AG04450 (cell line): ENCODE measurements at regions not wholly inside any gene's neighbourhood (a gene's known extent, or its start where the extent isn't known, plus 50 kb on each side); places are given as distances from the start of the nearest gene placed in this dataset.

Source experiments
- CTCF ChIA-PET: fragments of 300-600, 350-600 bp; formaldehyde crosslinking; extraction: SDS; loops from one replicate; lab custom pipeline; 2022; ENCODE audit warnings: antibody characterized with exemption, inconsistent platforms; lab: Charles Lee
- POLR2A ChIA-PET: fragments of 350-600 bp; formaldehyde crosslinking; extraction: SDS; loops from one replicate; lab custom pipeline; 2021; ENCODE audit warnings: antibody characterized with exemption, inconsistent platforms; lab: Yijun Ruan, JAX
- DNase-seq: peaks from one replicate; pipeline ENCODE4 v3.0.0-alpha.2; 2011; ENCODE audit warnings: low read depth, low spot score
- H3K27ac ChIP-seq: one replicate; pipeline ENCODE4 v1.5.1; 2012; ENCODE audit warnings: low read depth, low read length, control low read depth
- H3K27me3 ChIP-seq: one replicate; pipeline ENCODE4 v1.6.0; 2012; ENCODE audit warnings: low read length; ENCODE audit not compliant: control insufficient read depth, insufficient read depth
- H3K4me3 ChIP-seq: 2 replicates; pipeline ENCODE4 v1.5.1; 2011; ENCODE audit warnings: mild to moderate bottlenecking, low read depth, low read length, control low read depth
- H3K9me3 ChIP-seq: 2 replicates; pipeline ENCODE4 v1.5.1; 2012; ENCODE audit warnings: low read length; ENCODE audit not compliant: control insufficient read depth, insufficient read depth
- CTCF ChIP-seq: IDR thresholded peaks from 2 replicates; pipeline ENCODE4 v1.5.1; 2011; ENCODE audit warnings: low read depth, low read length, control low read depth, inconsistent platforms

- TF ChIP-seq CTCF, result no peak
- Histone ChIP-seq H3K27ac (no peak overlapping the region), H3K9me3 (no peaks in the 10 kb centered on the region), H3K27me3 (no peaks in the 10 kb centered on the region), H3K4me3 (no peak overlapping the region)
- CTCF ChIA-PET, result no interaction called here
- POLR2A ChIA-PET, result no interaction called here
- DNase-seq, result no peak
Observed at GRCh38 chr5:167482555-167482954, 808.9 kb upstream of the WWC1 start.

- CTCF ChIA-PET, result interaction anchor here (0.9 kb wide), 1 partner anchor 51 kb away, joined by 3 read pairs; no protein-coding TSS in a partner anchor
- POLR2A ChIA-PET, result no interaction called here
- Histone ChIP-seq H3K4me3 (no peak overlapping the region), H3K9me3 (no peaks in the 10 kb centered on the region), H3K27me3 (no peaks in the 10 kb centered on the region), H3K27ac (no peak overlapping the region)
- no peak for DNase-seq
- no peak for TF ChIP-seq CTCF
Observed at GRCh38 chr5:167485061-167485774, 806.2 kb upstream of the WWC1 start.

GRCh38 chr5:167488371-167488770, 803.1 kb upstream of the WWC1 start:
- no peaks in the 10 kb centered on the region for H3K9me3 ChIP-seq
- H3K27ac ChIP-seq, result no peak overlapping the region
- POLR2A ChIA-PET, result no interaction called here
- no peaks in the 10 kb centered on the region for H3K27me3 ChIP-seq
- no peak overlapping the region for H3K4me3 ChIP-seq
- CTCF ChIA-PET, result no interaction called here
- no peak for TF ChIP-seq CTCF
- DNase-seq, result no peak

- POLR2A ChIA-PET, result no interaction called here
- no peaks in the 10 kb centered on the region for H3K9me3 ChIP-seq
- H3K27ac ChIP-seq, result no peak overlapping the region
- H3K4me3 ChIP-seq, result no peak overlapping the region
- DNase-seq, result no peak
- no peak for TF ChIP-seq CTCF
- CTCF ChIA-PET, result no interaction called here
- no peaks in the 10 kb centered on the region for H3K27me3 ChIP-seq
Observed at GRCh38 chr5:167489202-167489601, 802.2 kb upstream of the WWC1 start.

- Histone ChIP-seq H3K9me3 (no peaks in the 10 kb centered on the region), H3K27me3 (no peaks in the 10 kb centered on the region), H3K27ac (no peak overlapping the region), H3K4me3 (no peak overlapping the region)
- no peak for TF ChIP-seq CTCF
- ChIA-PET CTCF (interaction anchor here (0.5 to 0.6 kb wide), 2 partner anchors 415 to 715 kb away, joined by 3 to 5 read pairs; no protein-coding TSS in a partner anchor), POLR2A (no interaction called here)
- DNase-seq, result no peak
Observed at GRCh38 chr5:167503926-167504720, 787.3 kb upstream of the WWC1 start.
